Activated naive CD8-positive, alpha-beta T cell treated with anti-CD3 and anti-CD28 coated beads, Interleukin-2, amount 10 ng/mL, durations not matched to agents 7 days and 5 days (primary cell): ENCODE measurements at regions not wholly inside any gene's neighbourhood (a gene's known extent, or its start where the extent isn't known, plus 50 kb on each side); places are given as distances from the start of the nearest gene placed in this dataset.

Source experiments
- ATAC-seq: fragments of 150-1000 bp; cut with Tn5 transposase; one replicate; pipeline ENCODE4 v1.10.0; 2021; ENCODE audit warnings: low read depth, moderate library complexity
- POLR2A ChIA-PET: fragments of 350-600 bp; sonication (Branson Sonifier 250); formaldehyde crosslinking; loops from one replicate; lab custom pipeline; 2021; ENCODE audit warnings: antibody characterized with exemption; lab: Charles Lee
- DNase-seq: peaks from one replicate; pipeline ENCODE4 v3.0.0; 2021
- H3K27ac Mint-ChIP-seq: one replicate; pipeline ENCODE4 v1.8.0; 2022; ENCODE audit warnings: mild to moderate bottlenecking, mixed read lengths
- H3K27me3 Mint-ChIP-seq: one replicate; pipeline ENCODE4 v1.8.0; 2022; ENCODE audit warnings: mild to moderate bottlenecking, moderate library complexity, mixed read lengths
- H3K36me3 Mint-ChIP-seq: one replicate; pipeline ENCODE4 v1.8.0; 2021; ENCODE audit warnings: mild to moderate bottlenecking, mixed read lengths
- H3K4me1 Mint-ChIP-seq: one replicate; pipeline ENCODE4 v1.8.0; 2021; ENCODE audit warnings: mixed read lengths
- H3K4me3 Mint-ChIP-seq: one replicate; pipeline ENCODE4 v1.8.0; 2022; ENCODE audit warnings: mild to moderate bottlenecking, moderate library complexity, mixed read lengths
- H3K9me3 Mint-ChIP-seq: one replicate; pipeline ENCODE4 v1.8.0; 2021; ENCODE audit warnings: mixed read lengths

GRCh38 chr5:17398866-17399835 is 98.9 kb upstream of the TAF11L2 start:
- Mint-ChIP-seq H3K4me1 (no peaks in the 10 kb centered on the region), H3K27me3 (no peaks in the 10 kb centered on the region)
- POLR2A ChIA-PET, result no interaction called here

GRCh38 chr5:17399931-17400330 is 98.1 kb upstream of the TAF11L2 start:
- H3K4me3 Mint-ChIP-seq, result no peak overlapping the region
- peaks cover 5% of the 10 kb centered on the region for H3K9me3 Mint-ChIP-seq
- H3K36me3 Mint-ChIP-seq, result no peaks in the 10 kb centered on the region
- POLR2A ChIA-PET, result no interaction called here
- no peak overlapping the region for H3K27ac Mint-ChIP-seq
- ATAC-seq, result no peak
- DNase-seq, result no peak
- no peaks in the 10 kb centered on the region for H3K27me3 Mint-ChIP-seq
- no peaks in the 10 kb centered on the region for H3K4me1 Mint-ChIP-seq

More at GRCh38 chr5:17398866-17399835, 98.9 kb upstream of the TAF11L2 start:
- Mint-ChIP-seq H3K9me3 (peaks cover 8% of the 10 kb centered on the region), H3K36me3 (no peaks in the 10 kb centered on the region), H3K4me3 (no peak overlapping the region), H3K27ac (no peak overlapping the region)
- DNase-seq, result no peak
- no peak for ATAC-seq

GRCh38 chr5:17400724-17401469 is 97.1 kb upstream of the TAF11L2 start:
- ATAC-seq, result no peak
- POLR2A ChIA-PET, result no interaction called here
- H3K27ac Mint-ChIP-seq, result no peak overlapping the region
- no peak overlapping the region for H3K4me3 Mint-ChIP-seq
- DNase-seq, result no peak
- peaks cover 5% of the 10 kb centered on the region for H3K9me3 Mint-ChIP-seq
- no peaks in the 10 kb centered on the region for H3K4me1 Mint-ChIP-seq
- no peaks in the 10 kb centered on the region for H3K27me3 Mint-ChIP-seq
- no peaks in the 10 kb centered on the region for H3K36me3 Mint-ChIP-seq

GRCh38 chr5:17401470-17402288 is 96.4 kb upstream of the TAF11L2 start:
- Mint-ChIP-seq H3K27ac (no peak overlapping the region), H3K4me3 (no peak overlapping the region), H3K4me1 (no peaks in the 10 kb centered on the region), H3K9me3 (peaks cover 5% of the 10 kb centered on the region), H3K36me3 (no peaks in the 10 kb centered on the region), H3K27me3 (no peaks in the 10 kb centered on the region)
- POLR2A ChIA-PET, result no interaction called here
- ATAC-seq (no peak), DNase-seq (no peak)

GRCh38 chr5:17402289-17403121 is 95.5 kb upstream of the TAF11L2 start:
- Mint-ChIP-seq H3K4me1 (no peaks in the 10 kb centered on the region), H3K36me3 (no peaks in the 10 kb centered on the region), H3K27me3 (no peaks in the 10 kb centered on the region), H3K4me3 (no peak overlapping the region), H3K27ac (no peak overlapping the region), H3K9me3 (peaks cover 3% of the 10 kb centered on the region)
- DNase-seq (no peak), ATAC-seq (no peak)
- POLR2A ChIA-PET, result no interaction called here

- POLR2A ChIA-PET, result no interaction called here
- no peak overlapping the region for H3K27ac Mint-ChIP-seq
- no peaks in the 10 kb centered on the region for H3K9me3 Mint-ChIP-seq
- no peaks in the 10 kb centered on the region for H3K36me3 Mint-ChIP-seq
- no peak overlapping the region for H3K4me3 Mint-ChIP-seq
- DNase-seq (no peak), ATAC-seq (no peak)
- H3K27me3 Mint-ChIP-seq, result no peaks in the 10 kb centered on the region
- H3K4me1 Mint-ChIP-seq, result no peaks in the 10 kb centered on the region
These were observed 94.1 kb upstream of the TAF11L2 start for GRCh38 chr5:17403695-17404490.

GRCh38 chr5:17405976-17406375 is 92.1 kb upstream of the TAF11L2 start:
- Mint-ChIP-seq H3K27ac (no peak overlapping the region), H3K4me3 (no peak overlapping the region), H3K27me3 (no peaks in the 10 kb centered on the region), H3K9me3 (no peaks in the 10 kb centered on the region), H3K36me3 (no peaks in the 10 kb centered on the region), H3K4me1 (no peaks in the 10 kb centered on the region)
- ATAC-seq, result no peak
- POLR2A ChIA-PET, result no interaction called here
- no peak for DNase-seq

- Mint-ChIP-seq H3K27ac (no peak overlapping the region), H3K27me3 (no peaks in the 10 kb centered on the region), H3K4me3 (no peak overlapping the region), H3K4me1 (no peaks in the 10 kb centered on the region), H3K36me3 (no peaks in the 10 kb centered on the region), H3K9me3 (no peaks in the 10 kb centered on the region)
- no peak for ATAC-seq
- no peak for DNase-seq
- POLR2A ChIA-PET, result no interaction called here
These were observed 91.6 kb upstream of the TAF11L2 start for GRCh38 chr5:17406423-17406838.

- no peak for DNase-seq
- Mint-ChIP-seq H3K27me3 (no peaks in the 10 kb centered on the region), H3K4me3 (no peak overlapping the region), H3K36me3 (no peaks in the 10 kb centered on the region), H3K4me1 (no peaks in the 10 kb centered on the region), H3K27ac (no peak overlapping the region), H3K9me3 (no peaks in the 10 kb centered on the region)
- no peak for ATAC-seq
- POLR2A ChIA-PET, result no interaction called here
These were observed 86.3 kb upstream of the TAF11L2 start for GRCh38 chr5:17411436-17412402.

GRCh38 chr5:17412760-17413671 is 85.0 kb upstream of the TAF11L2 start:
- Mint-ChIP-seq H3K4me3 (no peak overlapping the region), H3K36me3 (no peaks in the 10 kb centered on the region), H3K27ac (no peak overlapping the region), H3K27me3 (no peaks in the 10 kb centered on the region), H3K9me3 (peaks cover 4% of the 10 kb centered on the region), H3K4me1 (no peaks in the 10 kb centered on the region)
- DNase-seq (no peak), ATAC-seq (no peak)
- POLR2A ChIA-PET, result no interaction called here
